ENCODE measurements at regions not wholly inside any gene's neighbourhood (a gene's known extent, or its start where the extent isn't known, plus 50 kb on each side); places are given as distances from the start of the nearest gene placed in this dataset.

- Histone ChIP-seq H3K27me3 (no peaks in the 10 kb centered on the region), H3K36me3 (no peaks in the 10 kb centered on the region), H3K9me3 (no peaks in the 10 kb centered on the region), H3K9ac (ENCODE audit: low read depth in 2 of 2, low read length in 2 of 2) (no peak overlapping the region), H3K4me1 (peaks cover 3% of the 10 kb centered on the region), H3K27ac (no peak overlapping the region), H3K4me3 (no peak overlapping the region)
- intact Hi-C loops (cut with DNase I), result no loop called here
- DNase-seq, result no peak
- no peak for TF ChIP-seq CTCF (IDR thresholded peaks at IDR 0.05)
These were observed 71.3 kb downstream of the S1PR1 start for GRCh38 chr1:101307985-101308689.

GRCh38 chr1:101308935-101309333 is 72.1 kb downstream of the S1PR1 start:
- H3K27ac ChIP-seq, result no peak overlapping the region
- intact Hi-C loops (cut with DNase I), result no loop called here
- H3K4me1 ChIP-seq, result peaks cover 3% of the 10 kb centered on the region
- no peak overlapping the region for H3K9ac ChIP-seq (ENCODE audit: low read depth in 2 of 2, low read length in 2 of 2)
- DNase-seq, result no peak
- no peak overlapping the region for H3K4me3 ChIP-seq
- H3K36me3 ChIP-seq, result no peaks in the 10 kb centered on the region
- H3K9me3 ChIP-seq, result no peaks in the 10 kb centered on the region
- TF ChIP-seq CTCF (IDR thresholded peaks at IDR 0.05), result no peak
- no peaks in the 10 kb centered on the region for H3K27me3 ChIP-seq

GRCh38 chr1:101309334-101310311 is 72.8 kb downstream of the S1PR1 start:
- Histone ChIP-seq H3K4me1 (peaks cover 3% of the 10 kb centered on the region), H3K9me3 (no peaks in the 10 kb centered on the region), H3K4me3 (peak overlapping the region; percentile 34), H3K9ac (ENCODE audit: low read depth in 2 of 2, low read length in 2 of 2) (peak overlapping the region in 1 of 2 donors; percentile 58), H3K36me3 (no peaks in the 10 kb centered on the region), H3K27me3 (no peaks in the 10 kb centered on the region), H3K27ac (no peak overlapping the region)
- DNase-seq, result peak; percentile 34
- TF ChIP-seq CTCF (IDR thresholded peaks at IDR 0.05), result peak; percentile 80
- intact Hi-C loops (cut with DNase I), result loop anchor here (5.0 kb wide), 1 partner anchor 48 kb away; no protein-coding TSS in a partner anchor

GRCh38 chr1:101310506-101310905 is 73.7 kb downstream of the S1PR1 start:
- Histone ChIP-seq H3K4me3 (no peak overlapping the region), H3K27ac (no peak overlapping the region), H3K36me3 (no peaks in the 10 kb centered on the region), H3K4me1 (peaks cover 3% of the 10 kb centered on the region), H3K9me3 (no peaks in the 10 kb centered on the region), H3K27me3 (no peaks in the 10 kb centered on the region), H3K9ac (ENCODE audit: low read depth in 2 of 2, low read length in 2 of 2) (no peak overlapping the region)
- intact Hi-C loops (cut with DNase I), result loop anchor here (5.0 kb wide), 1 partner anchor 47 kb away; no protein-coding TSS in a partner anchor
- no peak for DNase-seq
- TF ChIP-seq CTCF (IDR thresholded peaks at IDR 0.05), result no peak

- Histone ChIP-seq H3K27ac (no peak overlapping the region), H3K4me3 (no peak overlapping the region), H3K9me3 (no peaks in the 10 kb centered on the region), H3K27me3 (no peaks in the 10 kb centered on the region), H3K4me1 (peaks cover 3% of the 10 kb centered on the region), H3K9ac (ENCODE audit: low read depth in 2 of 2, low read length in 2 of 2) (no peak overlapping the region), H3K36me3 (no peaks in the 10 kb centered on the region)
- intact Hi-C loops (cut with DNase I), result loop anchor here (5.0 kb wide), 1 partner anchor 46 kb away; no protein-coding TSS in a partner anchor
- no peak for TF ChIP-seq CTCF (IDR thresholded peaks at IDR 0.05)
- no peak for DNase-seq
These were observed 74.5 kb downstream of the S1PR1 start for GRCh38 chr1:101311146-101311920.
